ENCODE measurements at regions not wholly inside any gene's neighbourhood (a gene's known extent, or its start where the extent isn't known, plus 50 kb on each side); places are given as distances from the start of the nearest gene placed in this dataset.

- TF ChIP-seq CTCF (IDR thresholded peaks at IDR 0.05): no peak
- TF ChIP-seq POLR2AphosphoS5 (IDR thresholded peaks at IDR 0.05; ENCODE audit: insufficient read depth in 1 of 2, low read depth in 1 of 2): no peak
- TF ChIP-seq POLR2A (IDR thresholded peaks at IDR 0.05): no peak
Observed at GRCh38 chr2:186069676-186070075, 331.1 kb downstream of the FSIP2 start.

Data from vagina (tissue), 2 donors.